SK-N-MC (cell line): ENCODE measurements at regions not wholly inside any gene's neighbourhood (a gene's known extent, or its start where the extent isn't known, plus 50 kb on each side); places are given as distances from the start of the nearest gene placed in this dataset.

Experiments used
- EZH2 ChIP-seq: fragments of 200-600 bp; sonication (generic); IDR thresholded peaks from one replicate; pipeline ENCODE4 v1.6.1; 2017; ENCODE audit warnings: antibody characterized with exemption
- POLR2AphosphoS5 ChIP-seq: IDR thresholded peaks from 2 replicates; pipeline ENCODE4 v1.6.1; 2012; ENCODE audit warnings: mild to moderate bottlenecking, low read depth, low read length, borderline replicate concordance

- TF ChIP-seq EZH2 (no peak), POLR2AphosphoS5 (no peak)
Measured at GRCh38 chr11:80414181-80415165, 973.6 kb upstream of the TENM4 start.
